ENCODE measurements at regions not wholly inside any gene's neighbourhood (a gene's known extent, or its start where the extent isn't known, plus 50 kb on each side); places are given as distances from the start of the nearest gene placed in this dataset.
A peak's percentile ranks its signal among the peaks of the same experiment; 100 is the strongest.
"Not testable (repeated sequence)": the region's sequence is repeated elsewhere in the genome, so short reads cannot be mapped to it uniquely, and the experiment has no call there.

GRCh38 chr11:49405743-49406142, 197.3 kb upstream of the FOLH1 start:
- no peak for ATAC-seq
- H3K27ac ChIP-seq = no peak overlapping the region
- no peak overlapping the region for H3K4me3 ChIP-seq
- CTCF ChIA-PET = no interaction called here
- POLR2A ChIA-PET = no interaction called here
- H3K9me3 ChIP-seq = no peaks in the 10 kb centered on the region
- 50% methylated on average over 14 of the region's 14 CpGs for WGBS (ENCODE audit: missing lambda C conversion rate)
- H3K4me2 ChIP-seq = no peak overlapping the region
- H3K4me1 ChIP-seq = no peaks in the 10 kb centered on the region
- no peak for FAIRE-seq
- no peak for DNase-seq (ENCODE audit: low read depth in 1 of 2, low spot score in 1 of 2)
- TF ChIP-seq BCL3 (IDR thresholded peaks at IDR 0.05) (no peak), TP53 (CRISPR knock-in tag; IDR thresholded peaks at IDR 0.05) (no peak)

GRCh38 chr11:49395789-49396188, 187.4 kb upstream of the FOLH1 start:
- H3K27ac ChIP-seq; H3K4me2 ChIP-seq; POLR2A ChIA-PET; H3K4me3 ChIP-seq; H3K9me3 ChIP-seq; CTCF ChIA-PET; ATAC-seq; DNase-seq (ENCODE audit: low read depth in 1 of 2, low spot score in 1 of 2); H3K4me1 ChIP-seq; FAIRE-seq: not testable (repeated sequence)

- ATAC-seq; H3K4me3 ChIP-seq; CTCF ChIA-PET; H3K4me2 ChIP-seq; FAIRE-seq; H3K9me3 ChIP-seq; H3K27ac ChIP-seq; POLR2A ChIA-PET; H3K4me1 ChIP-seq; DNase-seq (ENCODE audit: low read depth in 1 of 2, low spot score in 1 of 2): not testable (repeated sequence)
- under 1% methylated on average over 5 of the region's 5 CpGs for WGBS (ENCODE audit: missing lambda C conversion rate)
These were observed 182.0 kb upstream of the FOLH1 start for GRCh38 chr11:49390362-49390761.

GRCh38 chr11:49389149-49389548, 180.7 kb upstream of the FOLH1 start:
- H3K4me3 ChIP-seq; H3K4me2 ChIP-seq; CTCF ChIA-PET; POLR2A ChIA-PET; FAIRE-seq; ATAC-seq; H3K4me1 ChIP-seq; H3K9me3 ChIP-seq; DNase-seq (ENCODE audit: low read depth in 1 of 2, low spot score in 1 of 2); H3K27ac ChIP-seq: not testable (repeated sequence)
- 1% methylated on average over 3 of the region's 3 CpGs for WGBS (ENCODE audit: missing lambda C conversion rate)

GRCh38 chr11:49384371-49384770, 176.0 kb upstream of the FOLH1 start:
- H3K9me3 ChIP-seq; FAIRE-seq; H3K4me1 ChIP-seq; DNase-seq (ENCODE audit: low read depth in 1 of 2, low spot score in 1 of 2); ATAC-seq; H3K4me3 ChIP-seq; H3K4me2 ChIP-seq; CTCF ChIA-PET; H3K27ac ChIP-seq; POLR2A ChIA-PET: not testable (repeated sequence)
- WGBS (ENCODE audit: missing lambda C conversion rate) = 11% methylated on average over 1 of the region's 1 CpG

- H3K9me3 ChIP-seq = no peaks in the 10 kb centered on the region
- TF ChIP-seq MAX (IDR thresholded peaks at IDR 0.05) (no peak), PHF8 (IDR thresholded peaks at IDR 0.05; ENCODE audit: borderline replicate concordance, low read depth) (no peak), EP300 (IDR thresholded peaks at IDR 0.05) (no peak), HMGXB4 (CRISPR knock-in tag; IDR thresholded peaks at IDR 0.05; ENCODE audit: borderline replicate concordance) (no peak), TP53 (CRISPR knock-in tag; IDR thresholded peaks at IDR 0.05) (no peak), ZC3H11A (IDR thresholded peaks at IDR 0.05) (no peak), BCL3 (IDR thresholded peaks at IDR 0.05) (no peak), SREBF2 (IDR thresholded peaks at IDR 0.05) (no peak), SMC3 (IDR thresholded peaks at IDR 0.05) (no peak), RFX5 (IDR thresholded peaks at IDR 0.05) (no peak), ATOH8 (CRISPR knock-in tag; IDR thresholded peaks at IDR 0.05; ENCODE audit: low read depth) (no peak)
- no peak overlapping the region for H3K27ac ChIP-seq
- no peaks in the 10 kb centered on the region for H3K4me1 ChIP-seq
- POLR2A ChIA-PET = no interaction called here
- no peak for ATAC-seq
- no peak overlapping the region for H3K4me3 ChIP-seq
- CTCF ChIA-PET = no interaction called here
- no peak overlapping the region for H3K4me2 ChIP-seq
- no peak for FAIRE-seq
- DNase-seq (ENCODE audit: low read depth in 1 of 2, low spot score in 1 of 2) = no peak
- 5% methylated on average over 7 of the region's 7 CpGs for WGBS (ENCODE audit: missing lambda C conversion rate)
These were observed 169.6 kb upstream of the FOLH1 start for GRCh38 chr11:49377978-49378377.

GRCh38 chr11:49373866-49374265, 165.5 kb upstream of the FOLH1 start:
- FAIRE-seq; H3K4me3 ChIP-seq; CTCF ChIA-PET; H3K4me2 ChIP-seq; DNase-seq (ENCODE audit: low read depth in 1 of 2, low spot score in 1 of 2); H3K27ac ChIP-seq; POLR2A ChIA-PET; ATAC-seq; H3K9me3 ChIP-seq; H3K4me1 ChIP-seq: not testable (repeated sequence)
- WGBS (ENCODE audit: missing lambda C conversion rate) = 19% methylated on average over 5 of the region's 5 CpGs

GRCh38 chr11:49373385-49373784, 165.0 kb upstream of the FOLH1 start:
- H3K4me2 ChIP-seq; POLR2A ChIA-PET; H3K4me1 ChIP-seq; H3K27ac ChIP-seq; DNase-seq (ENCODE audit: low read depth in 1 of 2, low spot score in 1 of 2); H3K9me3 ChIP-seq; H3K4me3 ChIP-seq; CTCF ChIA-PET; ATAC-seq: not testable (repeated sequence)
- FAIRE-seq = peak; percentile 51
